ENCODE measurements at regions not wholly inside any gene's neighbourhood (a gene's known extent, or its start where the extent isn't known, plus 50 kb on each side); places are given as distances from the start of the nearest gene placed in this dataset.

- Histone ChIP-seq H3K79me2 (replicated peaks; ENCODE audit: insufficient read depth) (no peaks in the 10 kb centered on the region), H4K20me1 (replicated peaks; ENCODE audit: insufficient read depth) (no peaks in the 10 kb centered on the region), H3K27me3 (ENCODE audit: insufficient read depth) (no peaks in the 10 kb centered on the region), H3K36me3 (ENCODE audit: insufficient read depth) (no peaks in the 10 kb centered on the region), H3K4me2 (no peak overlapping the region), H3K4me1 (ENCODE audit: insufficient read depth) (peaks cover under 1% of the 10 kb centered on the region; the same call in 1 of the 2 replicates), H3K27ac (ENCODE audit: low read depth) (no peak overlapping the region), H3K4me3 (no peak overlapping the region), H2AFZ (no peak overlapping the region), H3F3A (replicated peaks; ENCODE audit: low read depth) (no peaks in the 10 kb centered on the region), H3K9me2 (ENCODE audit: insufficient read depth) (no peaks in the 10 kb centered on the region)
- H3K27me3 Mint-ChIP-seq (ENCODE audit: insufficient read depth, low read depth, poor library complexity): no peaks in the 10 kb centered on the region
- no peak for TF ChIP-seq CTCF (conservative IDR thresholded peaks at IDR 0.05; ENCODE audit: low read depth in 2 of 2)
- no peak for TF ChIP-seq ETS1 (IDR thresholded peaks at IDR 0.05)
- TF ChIP-seq EZH2phosphoT487 (IDR thresholded peaks at IDR 0.05; ENCODE audit: unreplicated experiment): no peak
- no peaks in the 10 kb centered on the region for H3K9me3 Mint-ChIP-seq
- H3K27ac Mint-ChIP-seq: peak overlapping the region; percentile 15
- no peak for DNase-seq (ENCODE audit: low spot score)
- H3K36me3 Mint-ChIP-seq (ENCODE audit: low read depth): no peaks in the 10 kb centered on the region
- H3K4me3 Mint-ChIP-seq: no peak overlapping the region
- peaks cover 9% of the 10 kb centered on the region for H3K4me1 Mint-ChIP-seq
- no peak for ATAC-seq
These were observed 668.9 kb upstream of the CHAC2 start for GRCh38 chr2:53098696-53099078.

- Histone ChIP-seq H3K27me3 (ENCODE audit: insufficient read depth) (no peaks in the 10 kb centered on the region), H3K4me3 (no peak overlapping the region), H3K9me2 (ENCODE audit: insufficient read depth) (peaks cover 9% of the 10 kb centered on the region), H3K36me3 (ENCODE audit: insufficient read depth) (no peaks in the 10 kb centered on the region), H4K20me1 (replicated peaks; ENCODE audit: insufficient read depth) (no peaks in the 10 kb centered on the region), H3K79me2 (replicated peaks; ENCODE audit: insufficient read depth) (no peaks in the 10 kb centered on the region), H3K4me2 (no peak overlapping the region), H3K27ac (ENCODE audit: low read depth) (no peak overlapping the region), H2AFZ (no peak overlapping the region), H3F3A (replicated peaks; ENCODE audit: low read depth) (no peaks in the 10 kb centered on the region), H3K4me1 (ENCODE audit: insufficient read depth) (no peaks in the 10 kb centered on the region)
- H3K36me3 Mint-ChIP-seq (ENCODE audit: low read depth): no peaks in the 10 kb centered on the region
- no peaks in the 10 kb centered on the region for H3K27me3 Mint-ChIP-seq (ENCODE audit: insufficient read depth, low read depth, poor library complexity)
- no peaks in the 10 kb centered on the region for H3K9me3 Mint-ChIP-seq
- H3K4me3 Mint-ChIP-seq: no peak overlapping the region
- no peak overlapping the region for H3K27ac Mint-ChIP-seq
- peaks cover 13% of the 10 kb centered on the region; the same call in 2 of the 3 replicates for H3K4me1 Mint-ChIP-seq
- DNase-seq (ENCODE audit: low spot score) (no peak), ATAC-seq (no peak)
- TF ChIP-seq STAT1 (IDR thresholded peaks at IDR 0.05; ENCODE audit: unreplicated experiment): no peak
- no peak for TF ChIP-seq CREB1 (CRISPR knock-in tag; IDR thresholded peaks at IDR 0.05; ENCODE audit: low read depth)
- no peak for TF ChIP-seq ZNF114 (CRISPR knock-in tag; IDR thresholded peaks at IDR 0.05)
- TF ChIP-seq ETS1 (IDR thresholded peaks at IDR 0.05): no peak
- TF ChIP-seq EZH2 (IDR thresholded peaks at IDR 0.05; ENCODE audit: low read depth, unreplicated experiment): no peak
- TF ChIP-seq ZNF462 (CRISPR knock-in tag; IDR thresholded peaks at IDR 0.05): no peak
- TF ChIP-seq NANOG (IDR thresholded peaks at IDR 0.05; ENCODE audit: borderline replicate concordance): no peak
- no peak for TF ChIP-seq POLR2AphosphoS5 (IDR thresholded peaks at IDR 0.05; ENCODE audit: low read depth)
These were observed 671.3 kb upstream of the CHAC2 start for GRCh38 chr2:53096351-53096750.

Data from GM23338 (cell line).